ENCODE measurements at regions not wholly inside any gene's neighbourhood (a gene's known extent, or its start where the extent isn't known, plus 50 kb on each side); places are given as distances from the start of the nearest gene placed in this dataset.

DNA sequence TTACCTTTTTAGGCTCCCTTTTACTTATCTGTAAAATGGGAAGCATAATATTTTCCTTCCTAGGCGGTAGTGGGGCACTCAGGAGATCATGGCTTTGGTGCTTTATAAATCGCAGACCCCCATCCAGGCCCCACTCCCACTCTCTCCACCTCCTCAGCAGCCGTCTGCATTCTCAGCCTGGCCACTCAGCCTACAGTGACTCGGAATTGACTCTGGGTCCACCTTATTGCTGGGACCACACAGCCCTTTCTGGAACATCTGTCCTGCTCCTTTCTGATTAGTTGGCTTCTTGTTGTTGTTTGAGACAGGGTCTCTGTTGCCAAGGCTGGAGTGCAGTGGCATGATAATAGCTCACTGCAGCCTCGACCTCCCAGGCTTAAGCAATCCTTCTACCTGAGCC is 76.5 kb downstream of the RPLP1 start:
- TF ChIP-seq POLR2A (IDR thresholded peaks at IDR 0.05), result no peak
- TF ChIP-seq, protein P1, sequence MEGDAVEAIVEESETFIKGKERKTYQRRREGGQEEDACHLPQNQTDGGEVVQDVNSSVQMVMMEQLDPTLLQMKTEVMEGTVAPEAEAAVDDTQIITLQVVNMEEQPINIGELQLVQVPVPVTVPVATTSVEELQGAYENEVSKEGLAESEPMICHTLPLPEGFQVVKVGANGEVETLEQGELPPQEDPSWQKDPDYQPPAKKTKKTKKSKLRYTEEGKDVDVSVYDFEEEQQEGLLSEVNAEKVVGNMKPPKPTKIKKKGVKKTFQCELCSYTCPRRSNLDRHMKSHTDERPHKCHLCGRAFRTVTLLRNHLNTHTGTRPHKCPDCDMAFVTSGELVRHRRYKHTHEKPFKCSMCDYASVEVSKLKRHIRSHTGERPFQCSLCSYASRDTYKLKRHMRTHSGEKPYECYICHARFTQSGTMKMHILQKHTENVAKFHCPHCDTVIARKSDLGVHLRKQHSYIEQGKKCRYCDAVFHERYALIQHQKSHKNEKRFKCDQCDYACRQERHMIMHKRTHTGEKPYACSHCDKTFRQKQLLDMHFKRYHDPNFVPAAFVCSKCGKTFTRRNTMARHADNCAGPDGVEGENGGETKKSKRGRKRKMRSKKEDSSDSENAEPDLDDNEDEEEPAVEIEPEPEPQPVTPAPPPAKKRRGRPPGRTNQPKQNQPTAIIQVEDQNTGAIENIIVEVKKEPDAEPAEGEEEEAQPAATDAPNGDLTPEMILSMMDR (IDR thresholded peaks at IDR 0.05), result no peak

Data from sigmoid colon (tissue), 3 donors.